ENCODE measurements at regions not wholly inside any gene's neighbourhood (a gene's known extent, or its start where the extent isn't known, plus 50 kb on each side); places are given as distances from the start of the nearest gene placed in this dataset.

DNA sequence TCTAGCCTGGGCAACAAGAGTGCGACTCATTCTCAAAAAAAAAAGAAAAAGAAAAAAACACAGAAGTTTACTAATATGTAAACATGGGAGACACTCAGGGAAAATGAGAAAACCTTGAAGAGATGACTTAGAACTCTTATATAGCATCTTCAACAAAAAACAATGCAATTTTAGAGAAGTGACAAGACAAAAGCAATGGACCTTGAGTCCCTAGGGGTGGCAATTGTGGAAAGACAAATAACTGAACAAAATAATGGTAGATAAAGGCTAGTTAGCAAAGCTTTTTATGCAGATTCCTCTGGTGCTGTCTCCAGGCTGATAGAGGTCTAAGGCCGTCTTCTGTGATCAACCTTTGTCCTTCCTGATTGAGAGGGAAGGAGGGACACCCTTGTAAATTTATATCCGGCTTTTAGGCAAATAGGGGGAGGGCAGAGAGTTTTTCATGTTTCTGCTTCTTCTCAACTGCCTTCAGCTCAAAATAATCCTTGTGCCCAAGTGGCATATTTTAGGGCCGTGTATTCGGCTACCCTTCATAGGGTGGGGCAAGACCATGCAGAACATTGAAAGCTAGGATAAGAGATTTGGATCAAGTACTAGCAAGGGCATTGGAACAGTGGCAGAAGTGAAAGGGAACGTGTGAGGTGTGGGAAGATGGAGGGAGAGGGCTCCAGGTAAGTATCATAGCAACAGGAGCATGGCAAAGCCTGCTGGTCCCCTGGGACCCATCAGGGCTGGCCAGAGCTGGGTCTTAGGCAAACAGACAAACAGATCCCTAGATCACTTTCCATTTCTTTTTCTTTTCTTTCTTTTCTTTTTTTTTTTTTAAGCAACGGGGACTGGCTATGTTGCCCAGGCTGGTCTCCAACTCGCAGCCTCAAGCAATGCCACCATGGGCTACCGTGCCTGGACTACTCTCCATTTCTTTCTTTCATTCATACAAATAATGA lies 95.0 kb upstream of the CALM2 start:
- Histone ChIP-seq H3K27me3 (ENCODE audit: insufficient read depth, low read length) (no peaks in the 10 kb centered on the region), H3K36me3 (ENCODE audit: insufficient read depth, low read length) (no peaks in the 10 kb centered on the region), H3F3A (ENCODE audit: insufficient read depth, low read length) (no peaks in the 10 kb centered on the region), H3K9me2 (ENCODE audit: low read depth, low read length) (no peaks in the 10 kb centered on the region), H3K9ac (ENCODE audit: low read length) (no peak overlapping the region; the same call in 1 of the 2 replicates), H3K4me3 (ENCODE audit: low read depth, low read length, poor library complexity, severe bottlenecking) (no peak overlapping the region), H3K4me2 (ENCODE audit: low read length) (peak overlapping the region; percentile 75), H3K79me2 (ENCODE audit: insufficient read depth, low read length) (no peaks in the 10 kb centered on the region), H4K20me1 (ENCODE audit: insufficient read depth, low read length) (no peaks in the 10 kb centered on the region), H3K9me3 (ENCODE audit: low read length) (no peaks in the 10 kb centered on the region), H2AFZ (ENCODE audit: low read length) (no peak overlapping the region), H3K4me1 (ENCODE audit: insufficient read depth, low read length, severe bottlenecking) (peaks cover 20% of the 10 kb centered on the region), H3K27ac (ENCODE audit: low read depth, low read length, poor library complexity, severe bottlenecking) (peak overlapping the region; percentile 6)
- TF ChIP-seq EZH2 (IDR thresholded peaks at IDR 0.05; ENCODE audit: borderline replicate concordance, low read length), result no peak
- no peak for TF ChIP-seq CTCF (IDR thresholded peaks at IDR 0.05; ENCODE audit: low read length)

- H3K79me2 ChIP-seq (ENCODE audit: insufficient read depth, low read length), result no peaks in the 10 kb centered on the region
- H2AFZ ChIP-seq (ENCODE audit: low read length), result no peak overlapping the region
- H3K27ac ChIP-seq (ENCODE audit: low read depth, low read length, poor library complexity, severe bottlenecking), result no peak overlapping the region
- H3K4me3 ChIP-seq (ENCODE audit: low read depth, low read length, poor library complexity, severe bottlenecking), result no peak overlapping the region
- no peaks in the 10 kb centered on the region for H3K9me2 ChIP-seq (ENCODE audit: low read depth, low read length)
- H3K9ac ChIP-seq (ENCODE audit: low read length), result no peak overlapping the region
- H3K36me3 ChIP-seq (ENCODE audit: insufficient read depth, low read length), result no peaks in the 10 kb centered on the region
- no peaks in the 10 kb centered on the region for H3F3A ChIP-seq (ENCODE audit: insufficient read depth, low read length)
- no peak for TF ChIP-seq EZH2 (IDR thresholded peaks at IDR 0.05; ENCODE audit: borderline replicate concordance, low read length)
- H3K27me3 ChIP-seq (ENCODE audit: insufficient read depth, low read length), result no peaks in the 10 kb centered on the region
- H3K4me1 ChIP-seq (ENCODE audit: insufficient read depth, low read length, severe bottlenecking), result peaks cover 20% of the 10 kb centered on the region
- H3K4me2 ChIP-seq (ENCODE audit: low read length), result no peak overlapping the region
- H4K20me1 ChIP-seq (ENCODE audit: insufficient read depth, low read length), result no peaks in the 10 kb centered on the region
- no peaks in the 10 kb centered on the region for H3K9me3 ChIP-seq (ENCODE audit: low read length)
Observed at GRCh38 chr2:47270421-47270820, 94.1 kb upstream of the CALM2 start.

DNA sequence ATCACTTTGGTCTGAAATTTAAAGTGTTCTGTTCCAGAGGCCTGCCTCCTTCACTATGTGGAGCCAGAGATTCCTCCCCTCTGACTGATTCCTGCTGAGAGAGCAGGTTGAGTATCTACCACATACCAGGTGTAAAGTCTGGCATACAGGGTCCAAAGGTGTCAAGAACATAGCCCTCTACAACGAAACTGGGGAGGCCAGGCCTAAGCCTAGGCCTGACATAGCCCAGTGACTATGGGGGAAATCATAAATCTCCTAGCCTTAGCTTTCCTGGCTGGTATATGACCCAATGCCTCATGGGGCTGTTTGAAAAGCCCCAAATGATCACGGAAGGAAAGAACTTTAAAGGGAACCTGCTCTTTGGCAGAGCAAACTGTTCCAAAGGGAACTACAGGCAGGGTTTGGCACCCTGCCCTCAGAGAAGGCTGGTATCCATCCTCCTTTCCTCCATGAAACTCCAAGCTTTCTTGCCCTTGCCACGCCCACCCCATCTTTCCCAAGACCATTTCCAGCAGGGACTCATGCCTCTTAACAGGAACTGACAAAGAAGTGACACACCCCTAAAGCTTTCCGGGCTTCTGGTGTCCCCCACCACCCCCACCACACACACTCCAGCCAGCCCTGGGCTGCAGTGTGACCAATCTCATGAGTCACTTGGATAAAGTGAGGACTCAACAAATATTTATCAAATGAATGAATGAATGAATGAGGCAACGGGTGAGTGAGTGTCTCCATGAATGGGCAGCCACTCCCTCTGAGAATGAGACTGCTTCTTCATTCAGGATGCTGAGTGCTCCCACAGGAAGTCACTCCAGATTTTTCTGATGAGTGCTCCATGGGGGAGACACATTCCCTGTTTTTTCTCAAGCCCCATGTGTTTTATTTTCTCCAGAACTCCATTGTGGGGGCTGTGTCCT lies 93.3 kb upstream of the CALM2 start:
- H3K9ac ChIP-seq (ENCODE audit: low read length), result no peak overlapping the region
- H2AFZ ChIP-seq (ENCODE audit: low read length), result no peak overlapping the region
- no peaks in the 10 kb centered on the region for H3K36me3 ChIP-seq (ENCODE audit: insufficient read depth, low read length)
- TF ChIP-seq EZH2 (IDR thresholded peaks at IDR 0.05; ENCODE audit: borderline replicate concordance, low read length) (no peak), CTCF (IDR thresholded peaks at IDR 0.05; ENCODE audit: low read length) (no peak)
- H4K20me1 ChIP-seq (ENCODE audit: insufficient read depth, low read length), result no peaks in the 10 kb centered on the region
- no peaks in the 10 kb centered on the region for H3K9me2 ChIP-seq (ENCODE audit: low read depth, low read length)
- no peak overlapping the region for H3K4me2 ChIP-seq (ENCODE audit: low read length)
- H3K9me3 ChIP-seq (ENCODE audit: low read length), result no peaks in the 10 kb centered on the region
- H3F3A ChIP-seq (ENCODE audit: insufficient read depth, low read length), result no peaks in the 10 kb centered on the region
- no peaks in the 10 kb centered on the region for H3K79me2 ChIP-seq (ENCODE audit: insufficient read depth, low read length)
- no peak overlapping the region for H3K4me3 ChIP-seq (ENCODE audit: low read depth, low read length, poor library complexity, severe bottlenecking)
- H3K27me3 ChIP-seq (ENCODE audit: insufficient read depth, low read length), result no peaks in the 10 kb centered on the region
- H3K27ac ChIP-seq (ENCODE audit: low read depth, low read length, poor library complexity, severe bottlenecking), result no peak overlapping the region
- H3K4me1 ChIP-seq (ENCODE audit: insufficient read depth, low read length, severe bottlenecking), result peaks cover 20% of the 10 kb centered on the region
